ENCODE measurements at regions not wholly inside any gene's neighbourhood (a gene's known extent, or its start where the extent isn't known, plus 50 kb on each side); places are given as distances from the start of the nearest gene placed in this dataset.

DNA sequence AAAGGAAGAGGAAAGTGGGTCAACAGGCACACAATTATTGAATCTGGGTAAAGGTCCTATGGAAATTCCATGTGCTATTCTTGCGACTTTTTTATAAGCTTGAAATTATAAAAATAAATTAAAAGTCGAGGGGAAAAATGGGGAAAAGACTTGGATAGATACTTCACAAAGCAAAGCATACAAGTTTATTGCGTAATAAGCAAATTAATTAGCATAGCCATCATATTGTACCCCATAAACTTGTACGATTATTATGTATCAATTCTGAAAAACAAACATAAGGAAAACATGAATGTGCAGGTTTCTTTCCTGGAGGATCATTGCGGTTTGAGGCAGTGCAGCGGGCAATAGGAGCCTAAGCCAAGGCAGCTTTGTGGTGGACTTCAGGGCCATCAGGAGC lies 351.6 kb upstream of the NOX3 start:
- no peak for TF ChIP-seq POLR2AphosphoS5 (IDR thresholded peaks at IDR 0.05)
- TF ChIP-seq, protein P1, sequence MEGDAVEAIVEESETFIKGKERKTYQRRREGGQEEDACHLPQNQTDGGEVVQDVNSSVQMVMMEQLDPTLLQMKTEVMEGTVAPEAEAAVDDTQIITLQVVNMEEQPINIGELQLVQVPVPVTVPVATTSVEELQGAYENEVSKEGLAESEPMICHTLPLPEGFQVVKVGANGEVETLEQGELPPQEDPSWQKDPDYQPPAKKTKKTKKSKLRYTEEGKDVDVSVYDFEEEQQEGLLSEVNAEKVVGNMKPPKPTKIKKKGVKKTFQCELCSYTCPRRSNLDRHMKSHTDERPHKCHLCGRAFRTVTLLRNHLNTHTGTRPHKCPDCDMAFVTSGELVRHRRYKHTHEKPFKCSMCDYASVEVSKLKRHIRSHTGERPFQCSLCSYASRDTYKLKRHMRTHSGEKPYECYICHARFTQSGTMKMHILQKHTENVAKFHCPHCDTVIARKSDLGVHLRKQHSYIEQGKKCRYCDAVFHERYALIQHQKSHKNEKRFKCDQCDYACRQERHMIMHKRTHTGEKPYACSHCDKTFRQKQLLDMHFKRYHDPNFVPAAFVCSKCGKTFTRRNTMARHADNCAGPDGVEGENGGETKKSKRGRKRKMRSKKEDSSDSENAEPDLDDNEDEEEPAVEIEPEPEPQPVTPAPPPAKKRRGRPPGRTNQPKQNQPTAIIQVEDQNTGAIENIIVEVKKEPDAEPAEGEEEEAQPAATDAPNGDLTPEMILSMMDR (IDR thresholded peaks at IDR 0.05): no peak

Measured in suprapubic skin (tissue), 3 donors.